Activated CD4-positive, alpha-beta T cell treated with anti-CD3 and anti-CD28 coated beads, Interleukin-2, amount 10 ng/mL, durations not matched to agents 24 days and 14 days (primary cell): ENCODE measurements at regions not wholly inside any gene's neighbourhood (a gene's known extent, or its start where the extent isn't known, plus 50 kb on each side); places are given as distances from the start of the nearest gene placed in this dataset.

Source experiments
- DNase-seq: peaks from one replicate; pipeline ENCODE4 v3.0.0; 2022
- H3K27ac Mint-ChIP-seq: one replicate; pipeline ENCODE4 v1.8.0; 2022; ENCODE audit warnings: mild to moderate bottlenecking, mixed read lengths
- H3K27me3 Mint-ChIP-seq: one replicate; pipeline ENCODE4 v1.8.0; 2022; ENCODE audit warnings: mixed read lengths
- H3K36me3 Mint-ChIP-seq: one replicate; pipeline ENCODE4 v1.8.0; 2022; ENCODE audit warnings: low read depth, mild to moderate bottlenecking, mixed read lengths
- H3K4me1 Mint-ChIP-seq: one replicate; pipeline ENCODE4 v1.8.0; 2021; ENCODE audit warnings: mixed read lengths
- H3K4me3 Mint-ChIP-seq: one replicate; pipeline ENCODE4 v1.8.0; 2022; ENCODE audit warnings: mild to moderate bottlenecking, moderate library complexity, mixed read lengths
- H3K9me3 Mint-ChIP-seq: one replicate; pipeline ENCODE4 v1.8.0; 2021; ENCODE audit warnings: mixed read lengths
- intact Hi-C: fragments of 100-400 bp; cut with micrococcal nuclease; formaldehyde crosslinking; loops from one replicate; pipeline ENCODE4 v1.15.1; 2023

DNA sequence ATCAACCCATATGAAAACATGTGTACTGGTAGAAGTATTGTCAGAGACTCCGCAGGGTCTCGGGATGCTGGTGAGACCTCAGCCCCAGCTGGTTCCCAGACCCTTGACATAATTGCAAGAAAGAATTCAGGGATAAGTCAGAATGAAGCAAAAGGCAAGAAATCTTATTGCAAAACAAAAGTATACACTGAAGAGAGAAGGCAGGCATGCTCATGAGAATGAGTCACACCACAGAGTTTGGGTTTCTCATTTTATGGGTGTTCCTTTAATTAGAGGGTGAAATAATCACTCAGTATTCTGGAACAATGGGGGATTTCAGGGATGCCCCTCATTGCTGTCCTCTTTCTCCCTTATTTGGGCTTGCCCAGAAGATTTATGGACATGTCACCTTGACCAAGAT is 1423.8 kb upstream of the MIR17HG start:
- Mint-ChIP-seq H3K4me3 (no peak overlapping the region), H3K27me3 (no peaks in the 10 kb centered on the region), H3K9me3 (peaks cover 5% of the 10 kb centered on the region), H3K36me3 (no peaks in the 10 kb centered on the region), H3K27ac (no peak overlapping the region), H3K4me1 (no peaks in the 10 kb centered on the region)
- intact Hi-C loops: no loop called here
- no peak for DNase-seq

GRCh38 chr13:89925107-89925506 is 1422.4 kb upstream of the MIR17HG start:
- no peak for DNase-seq
- Mint-ChIP-seq H3K36me3 (no peaks in the 10 kb centered on the region), H3K4me1 (no peaks in the 10 kb centered on the region), H3K4me3 (no peak overlapping the region), H3K9me3 (peaks cover 5% of the 10 kb centered on the region), H3K27ac (no peak overlapping the region), H3K27me3 (no peaks in the 10 kb centered on the region)
- intact Hi-C loops: no loop called here

DNA sequence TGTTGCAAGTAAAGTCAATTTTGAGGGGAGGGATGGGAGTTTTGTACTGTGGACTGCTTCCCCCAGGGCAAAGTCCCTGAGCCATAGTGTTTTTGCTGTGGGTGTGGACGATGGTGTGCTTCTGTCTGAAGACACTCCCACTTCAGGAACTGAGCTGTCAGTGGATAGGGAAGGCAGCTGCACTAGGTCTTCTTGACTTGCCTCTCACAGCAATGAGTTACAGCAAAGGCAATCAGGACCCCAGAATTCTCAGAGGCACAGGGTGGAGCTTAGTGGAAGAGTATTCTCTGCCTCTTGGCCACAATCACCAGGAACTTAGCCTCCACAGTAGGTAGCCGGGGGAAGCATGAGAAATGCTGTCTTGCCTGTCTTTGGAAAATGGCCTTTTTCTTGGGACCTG is 1416.6 kb upstream of the MIR17HG start:
- Mint-ChIP-seq H3K9me3 (peaks cover 4% of the 10 kb centered on the region), H3K4me3 (no peak overlapping the region), H3K27me3 (no peaks in the 10 kb centered on the region), H3K4me1 (no peaks in the 10 kb centered on the region), H3K27ac (no peak overlapping the region), H3K36me3 (no peaks in the 10 kb centered on the region)
- DNase-seq: no peak
- intact Hi-C loops: no loop called here

DNA sequence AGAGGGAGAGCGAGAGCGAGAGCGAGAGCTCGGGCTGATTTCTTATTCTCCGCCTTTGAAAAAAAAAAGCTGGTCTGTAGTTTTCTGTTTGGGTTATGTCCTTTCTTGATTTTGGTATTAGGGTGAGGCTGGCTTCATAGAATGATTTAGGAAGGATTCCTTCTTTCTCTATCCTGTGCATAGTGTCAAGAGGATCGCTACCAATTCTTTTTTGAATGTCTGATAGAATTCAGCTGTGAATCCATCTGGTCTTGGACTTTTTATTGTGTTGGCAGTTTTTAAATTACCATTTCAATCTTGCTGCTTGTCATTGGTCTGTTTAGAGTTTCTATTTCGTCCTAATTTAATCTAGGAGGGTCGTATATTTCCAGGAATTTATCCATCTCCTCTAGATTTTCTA is 1414.6 kb upstream of the MIR17HG start:
- no peak overlapping the region for H3K27ac Mint-ChIP-seq
- intact Hi-C loops: no loop called here
- peaks cover 4% of the 10 kb centered on the region for H3K9me3 Mint-ChIP-seq
- H3K36me3 Mint-ChIP-seq: no peaks in the 10 kb centered on the region
- no peak overlapping the region for H3K4me3 Mint-ChIP-seq
- DNase-seq: no peak
- no peaks in the 10 kb centered on the region for H3K4me1 Mint-ChIP-seq
- no peaks in the 10 kb centered on the region for H3K27me3 Mint-ChIP-seq

DNA sequence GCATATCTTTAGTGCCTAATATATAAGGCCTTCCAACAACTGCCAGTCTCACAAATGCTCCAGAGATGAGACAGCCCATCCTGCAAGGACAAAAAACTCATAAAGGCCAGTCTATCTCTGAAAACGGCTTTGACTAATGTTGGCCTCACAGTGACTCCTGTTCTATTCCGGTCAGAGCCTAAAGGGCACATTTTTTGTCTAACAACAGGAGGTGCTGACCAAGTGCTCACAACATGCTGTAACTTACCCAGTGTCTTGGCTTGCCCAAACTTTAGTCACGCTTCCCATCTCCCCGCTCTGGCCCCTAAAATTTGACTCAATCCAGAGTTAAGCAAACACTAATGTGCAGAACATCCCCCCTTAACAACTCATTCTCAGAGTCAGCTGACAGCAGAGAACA is 1411.2 kb upstream of the MIR17HG start:
- H3K36me3 Mint-ChIP-seq: no peaks in the 10 kb centered on the region
- no peak overlapping the region for H3K4me3 Mint-ChIP-seq
- no peaks in the 10 kb centered on the region for H3K27me3 Mint-ChIP-seq
- H3K27ac Mint-ChIP-seq: no peak overlapping the region
- no peak for DNase-seq
- intact Hi-C loops: no loop called here
- H3K9me3 Mint-ChIP-seq: peaks cover 9% of the 10 kb centered on the region
- H3K4me1 Mint-ChIP-seq: no peaks in the 10 kb centered on the region

DNA sequence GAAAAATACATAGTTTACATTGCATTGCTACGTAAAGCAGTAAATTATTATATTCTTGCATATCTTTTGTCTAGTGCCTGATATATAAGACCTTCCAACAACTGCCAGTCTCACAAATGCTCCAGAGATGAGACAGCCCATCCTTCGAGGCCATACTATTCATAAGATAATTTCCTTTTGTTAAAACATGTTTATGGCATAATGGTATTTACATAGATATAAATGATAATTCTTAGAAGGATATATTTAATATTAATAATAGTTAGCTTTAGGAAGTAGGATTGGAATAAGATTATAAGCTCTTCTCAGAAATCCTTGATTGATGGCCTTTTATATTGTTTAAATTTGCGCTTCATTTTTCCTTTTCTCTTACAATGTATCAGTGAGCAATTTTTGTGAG is 1410.1 kb upstream of the MIR17HG start:
- Mint-ChIP-seq H3K36me3 (no peaks in the 10 kb centered on the region), H3K27me3 (no peaks in the 10 kb centered on the region), H3K9me3 (peaks cover 9% of the 10 kb centered on the region), H3K4me3 (no peak overlapping the region), H3K27ac (no peak overlapping the region), H3K4me1 (no peaks in the 10 kb centered on the region)
- DNase-seq: no peak
- intact Hi-C loops: no loop called here

GRCh38 chr13:89940383-89940782 is 1407.1 kb upstream of the MIR17HG start:
- H3K4me3 Mint-ChIP-seq: no peak overlapping the region
- no peak overlapping the region for H3K27ac Mint-ChIP-seq
- H3K27me3 Mint-ChIP-seq: no peaks in the 10 kb centered on the region
- DNase-seq: no peak
- intact Hi-C loops: no loop called here
- H3K4me1 Mint-ChIP-seq: no peaks in the 10 kb centered on the region
- peaks cover 4% of the 10 kb centered on the region for H3K9me3 Mint-ChIP-seq
- no peaks in the 10 kb centered on the region for H3K36me3 Mint-ChIP-seq

- H3K27ac Mint-ChIP-seq: no peak overlapping the region
- H3K27me3 Mint-ChIP-seq: no peaks in the 10 kb centered on the region
- H3K4me3 Mint-ChIP-seq: no peak overlapping the region
- no peaks in the 10 kb centered on the region for H3K4me1 Mint-ChIP-seq
- H3K36me3 Mint-ChIP-seq: no peaks in the 10 kb centered on the region
- DNase-seq: no peak
- intact Hi-C loops: no loop called here
- peaks cover 4% of the 10 kb centered on the region for H3K9me3 Mint-ChIP-seq
These were observed 1404.3 kb upstream of the MIR17HG start for GRCh38 chr13:89943139-89943538.

DNA sequence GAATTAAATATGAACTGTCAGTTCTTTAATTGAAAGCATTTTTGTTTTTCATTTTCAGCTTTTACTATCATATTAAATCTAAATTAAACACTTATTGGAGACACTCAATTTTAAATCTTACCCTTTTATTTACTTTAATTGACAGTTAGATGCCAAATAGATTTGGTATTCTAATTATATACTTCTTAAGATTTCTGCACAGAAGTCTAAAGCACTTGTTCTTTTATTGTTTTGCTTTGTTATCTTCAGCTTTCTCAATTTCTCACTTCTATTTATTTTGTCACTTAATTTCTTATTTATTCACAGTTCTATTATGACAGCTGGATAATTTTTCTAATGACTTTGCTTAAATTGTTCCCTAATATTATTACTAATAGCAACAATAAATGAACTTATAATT is 1397.3 kb upstream of the MIR17HG start:
- intact Hi-C loops: no loop called here
- Mint-ChIP-seq H3K4me3 (no peak overlapping the region), H3K27ac (no peak overlapping the region), H3K4me1 (no peaks in the 10 kb centered on the region), H3K27me3 (no peaks in the 10 kb centered on the region), H3K36me3 (no peaks in the 10 kb centered on the region), H3K9me3 (peaks cover 5% of the 10 kb centered on the region)
- no peak for DNase-seq

- no peak for DNase-seq
- Mint-ChIP-seq H3K27me3 (no peaks in the 10 kb centered on the region), H3K4me1 (no peaks in the 10 kb centered on the region), H3K27ac (no peak overlapping the region), H3K4me3 (no peak overlapping the region), H3K9me3 (peaks cover 5% of the 10 kb centered on the region), H3K36me3 (no peaks in the 10 kb centered on the region)
- intact Hi-C loops: no loop called here
These were observed 1396.1 kb upstream of the MIR17HG start for GRCh38 chr13:89951341-89951740.

DNA sequence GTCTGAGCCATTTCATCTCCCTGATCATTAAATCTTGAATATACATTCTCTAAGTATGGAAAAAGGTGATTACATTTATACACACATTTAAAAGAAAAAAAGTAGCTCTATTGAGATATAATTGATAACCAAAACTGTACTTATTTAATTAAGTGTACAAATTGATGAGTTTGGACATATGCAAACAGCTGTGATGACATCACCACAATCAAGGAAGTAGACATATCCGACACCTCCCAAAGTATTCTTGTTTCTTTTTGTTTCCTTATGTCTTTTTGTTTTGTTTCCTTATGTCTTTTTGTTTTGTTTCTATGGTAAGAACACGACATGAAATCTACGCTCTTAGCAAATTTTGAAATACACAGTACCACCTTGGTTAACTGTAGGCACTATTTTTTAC is 1393.9 kb upstream of the MIR17HG start:
- no peaks in the 10 kb centered on the region for H3K4me1 Mint-ChIP-seq
- intact Hi-C loops: no loop called here
- no peaks in the 10 kb centered on the region for H3K27me3 Mint-ChIP-seq
- H3K9me3 Mint-ChIP-seq: peaks cover 5% of the 10 kb centered on the region
- no peak overlapping the region for H3K27ac Mint-ChIP-seq
- no peak for DNase-seq
- H3K36me3 Mint-ChIP-seq: no peaks in the 10 kb centered on the region
- no peak overlapping the region for H3K4me3 Mint-ChIP-seq

- Mint-ChIP-seq H3K4me3 (no peak overlapping the region), H3K4me1 (no peaks in the 10 kb centered on the region), H3K36me3 (no peaks in the 10 kb centered on the region), H3K27ac (no peak overlapping the region), H3K27me3 (no peaks in the 10 kb centered on the region), H3K9me3 (peaks cover 5% of the 10 kb centered on the region)
- intact Hi-C loops: no loop called here
- no peak for DNase-seq
These were observed 1391.7 kb upstream of the MIR17HG start for GRCh38 chr13:89955773-89956172.

DNA sequence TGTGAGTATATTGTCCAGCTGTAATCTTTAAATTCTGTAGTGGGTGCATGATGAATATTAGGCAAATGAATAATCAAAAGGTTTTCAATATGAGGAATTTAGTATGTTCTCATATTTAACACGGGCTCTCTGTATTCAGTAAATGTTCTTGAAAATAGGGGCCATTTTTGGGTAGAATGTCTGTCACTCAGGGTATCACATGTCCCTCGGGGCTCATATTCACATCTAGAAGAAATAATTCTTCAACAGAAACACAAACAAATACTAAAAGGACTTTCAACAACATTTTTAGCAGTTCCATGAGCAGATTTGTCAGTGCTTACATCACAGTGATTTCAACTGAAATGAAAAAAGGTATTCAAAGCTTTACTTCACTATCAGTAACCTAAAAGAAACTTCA is 1388.4 kb upstream of the MIR17HG start:
- H3K9me3 Mint-ChIP-seq: peaks cover 5% of the 10 kb centered on the region
- H3K36me3 Mint-ChIP-seq: no peaks in the 10 kb centered on the region
- no peak overlapping the region for H3K4me3 Mint-ChIP-seq
- no peak for DNase-seq
- H3K27ac Mint-ChIP-seq: no peak overlapping the region
- intact Hi-C loops: no loop called here
- H3K4me1 Mint-ChIP-seq: no peaks in the 10 kb centered on the region
- no peaks in the 10 kb centered on the region for H3K27me3 Mint-ChIP-seq

DNA sequence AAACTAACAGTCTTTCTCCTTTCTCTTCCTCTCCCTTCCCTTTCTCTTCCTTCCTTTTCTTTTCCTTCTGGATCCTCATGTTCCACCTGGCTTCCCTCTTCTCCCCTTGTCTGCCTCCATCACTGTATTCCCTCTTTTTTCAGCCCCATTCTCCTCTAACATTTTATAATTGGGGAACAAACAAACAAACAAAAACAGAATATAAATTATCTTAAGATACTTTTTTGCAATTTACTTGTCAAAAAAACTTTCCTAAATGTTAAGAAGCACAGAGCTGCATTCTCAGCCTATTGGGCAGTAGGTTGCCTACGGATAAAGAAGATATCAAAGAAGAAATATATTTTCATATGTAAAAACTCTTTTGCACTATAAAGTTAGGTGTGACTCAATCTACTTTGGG is 1382.2 kb upstream of the MIR17HG start:
- no peaks in the 10 kb centered on the region for H3K9me3 Mint-ChIP-seq
- no peaks in the 10 kb centered on the region for H3K36me3 Mint-ChIP-seq
- DNase-seq: no peak
- H3K27me3 Mint-ChIP-seq: no peaks in the 10 kb centered on the region
- no peaks in the 10 kb centered on the region for H3K4me1 Mint-ChIP-seq
- intact Hi-C loops: no loop called here
- H3K4me3 Mint-ChIP-seq: no peak overlapping the region
- H3K27ac Mint-ChIP-seq: no peak overlapping the region

DNA sequence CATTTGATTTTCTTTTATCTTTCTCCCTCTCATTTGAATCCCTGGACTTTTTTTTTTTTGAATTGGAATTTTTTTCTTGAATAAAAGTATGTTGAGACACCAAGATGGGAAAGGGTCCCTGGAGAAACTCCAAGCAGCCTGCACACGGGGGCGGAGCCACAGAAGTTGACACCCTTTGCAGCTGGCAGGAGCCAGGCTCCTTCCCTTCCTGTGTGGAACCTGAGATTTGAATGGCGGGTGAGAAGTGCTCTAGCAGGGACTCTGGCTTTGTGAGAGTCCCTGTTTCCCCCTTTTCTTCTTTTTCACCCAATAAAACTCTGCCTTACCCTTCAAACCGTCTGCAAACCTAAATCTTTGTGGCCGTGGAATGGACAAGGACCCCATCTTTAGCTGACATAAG is 1381.0 kb upstream of the MIR17HG start:
- no peaks in the 10 kb centered on the region for H3K36me3 Mint-ChIP-seq
- H3K27me3 Mint-ChIP-seq: no peaks in the 10 kb centered on the region
- H3K9me3 Mint-ChIP-seq: no peaks in the 10 kb centered on the region
- DNase-seq: no peak
- no peak overlapping the region for H3K4me3 Mint-ChIP-seq
- H3K27ac Mint-ChIP-seq: no peak overlapping the region
- intact Hi-C loops: no loop called here
- no peaks in the 10 kb centered on the region for H3K4me1 Mint-ChIP-seq

DNA sequence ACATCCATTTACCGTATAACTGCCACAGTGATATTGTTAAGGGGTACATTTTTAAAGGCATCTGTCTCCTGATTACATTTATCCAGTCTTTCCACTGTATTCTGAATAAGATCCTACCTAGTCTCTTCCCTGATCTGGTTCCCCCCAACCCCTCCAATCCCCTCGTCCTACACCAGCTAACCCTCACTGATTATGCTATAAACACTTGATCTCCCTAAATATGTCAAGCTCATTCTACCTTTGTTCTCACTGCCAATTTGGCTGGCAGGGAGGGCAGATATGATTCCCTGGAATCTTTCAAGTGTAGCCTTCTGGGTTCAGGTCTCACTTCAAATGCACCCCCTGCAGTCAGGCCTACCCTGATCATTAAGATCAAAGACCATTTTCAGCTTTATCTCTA is 1379.8 kb upstream of the MIR17HG start:
- H3K4me3 Mint-ChIP-seq: no peak overlapping the region
- intact Hi-C loops: no loop called here

More for the DNA sequence above, 1379.8 kb upstream of the MIR17HG start:
- H3K4me1 Mint-ChIP-seq: no peaks in the 10 kb centered on the region
- H3K27ac Mint-ChIP-seq: no peak overlapping the region
- H3K9me3 Mint-ChIP-seq: no peaks in the 10 kb centered on the region
- no peaks in the 10 kb centered on the region for H3K27me3 Mint-ChIP-seq
- no peak for DNase-seq
- H3K36me3 Mint-ChIP-seq: no peaks in the 10 kb centered on the region
